T-helper 2 cell treated with Interferon-gamma antibody and Interleukin-4, amounts not matched to agents 5 μg/mL and 100 μg/mL, for 36 hours (primary cell): ENCODE measurements at regions not wholly inside any gene's neighbourhood (a gene's known extent, or its start where the extent isn't known, plus 50 kb on each side); places are given as distances from the start of the nearest gene placed in this dataset.

Source experiments
- DNase-seq: peaks from one replicate; pipeline ENCODE4 v3.0.0; 2021; ENCODE audit warnings: low spot score
- H3K27ac Mint-ChIP-seq: one replicate; pipeline ENCODE4 v1.8.0; 2021; ENCODE audit warnings: mild to moderate bottlenecking, mixed read lengths
- H3K27me3 Mint-ChIP-seq: one replicate; pipeline ENCODE4 v1.8.0; 2021; ENCODE audit warnings: low read depth, mixed read lengths
- H3K36me3 Mint-ChIP-seq: one replicate; pipeline ENCODE4 v1.8.0; 2021; ENCODE audit warnings: low read depth, mixed read lengths
- H3K4me1 Mint-ChIP-seq: one replicate; pipeline ENCODE4 v1.8.0; 2021; ENCODE audit warnings: low read depth, mixed read lengths
- H3K4me3 Mint-ChIP-seq: one replicate; pipeline ENCODE4 v1.8.0; 2022; ENCODE audit warnings: mild to moderate bottlenecking, moderate library complexity, mixed read lengths
- H3K9me3 Mint-ChIP-seq: one replicate; pipeline ENCODE4 v1.8.0; 2021; ENCODE audit warnings: mixed read lengths

- peaks cover 3% of the 10 kb centered on the region for H3K27me3 Mint-ChIP-seq
- no peaks in the 10 kb centered on the region for H3K36me3 Mint-ChIP-seq
- DNase-seq, result no peak
- no peaks in the 10 kb centered on the region for H3K4me1 Mint-ChIP-seq
- no peak overlapping the region for H3K4me3 Mint-ChIP-seq
- H3K9me3 Mint-ChIP-seq, result no peaks in the 10 kb centered on the region
- no peak overlapping the region for H3K27ac Mint-ChIP-seq
Observed at GRCh38 chr10:29962166-29962850, 97.1 kb downstream of the JCAD start.

GRCh38 chr10:29961351-29961750 is 98.0 kb downstream of the JCAD start:
- H3K36me3 Mint-ChIP-seq, result no peaks in the 10 kb centered on the region
- no peak for DNase-seq
- H3K27me3 Mint-ChIP-seq, result peaks cover 3% of the 10 kb centered on the region
- no peaks in the 10 kb centered on the region for H3K9me3 Mint-ChIP-seq
- no peak overlapping the region for H3K27ac Mint-ChIP-seq
- H3K4me1 Mint-ChIP-seq, result no peaks in the 10 kb centered on the region
- H3K4me3 Mint-ChIP-seq, result no peak overlapping the region

GRCh38 chr10:29960261-29960660 is 99.1 kb downstream of the JCAD start:
- Mint-ChIP-seq H3K4me1 (no peaks in the 10 kb centered on the region), H3K27ac (no peak overlapping the region), H3K36me3 (no peaks in the 10 kb centered on the region), H3K27me3 (peaks cover 3% of the 10 kb centered on the region), H3K4me3 (no peak overlapping the region), H3K9me3 (no peaks in the 10 kb centered on the region)
- DNase-seq, result no peak

- Mint-ChIP-seq H3K36me3 (no peaks in the 10 kb centered on the region), H3K9me3 (no peaks in the 10 kb centered on the region), H3K4me1 (no peaks in the 10 kb centered on the region), H3K4me3 (no peak overlapping the region), H3K27me3 (peaks cover 3% of the 10 kb centered on the region), H3K27ac (no peak overlapping the region)
- no peak for DNase-seq
Observed at GRCh38 chr10:29959586-29959985, 99.8 kb downstream of the JCAD start.

- no peaks in the 10 kb centered on the region for H3K9me3 Mint-ChIP-seq
- H3K27me3 Mint-ChIP-seq, result no peaks in the 10 kb centered on the region
- DNase-seq, result no peak
- no peak overlapping the region for H3K27ac Mint-ChIP-seq
- H3K4me3 Mint-ChIP-seq, result no peak overlapping the region
- H3K4me1 Mint-ChIP-seq, result no peaks in the 10 kb centered on the region
- no peaks in the 10 kb centered on the region for H3K36me3 Mint-ChIP-seq
Observed at GRCh38 chr10:29958440-29958839, 100.9 kb downstream of the JCAD start.

- H3K9me3 Mint-ChIP-seq, result no peaks in the 10 kb centered on the region
Observed at GRCh38 chr10:29957907-29958331, 101.5 kb downstream of the JCAD start.

GRCh38 chr10:29957236-29957635 is 102.2 kb downstream of the JCAD start:
- no peaks in the 10 kb centered on the region for H3K4me1 Mint-ChIP-seq
- no peak for DNase-seq
- no peak overlapping the region for H3K27ac Mint-ChIP-seq
- no peak overlapping the region for H3K4me3 Mint-ChIP-seq
- no peaks in the 10 kb centered on the region for H3K9me3 Mint-ChIP-seq
- no peaks in the 10 kb centered on the region for H3K36me3 Mint-ChIP-seq
- H3K27me3 Mint-ChIP-seq, result no peaks in the 10 kb centered on the region

More at GRCh38 chr10:29957907-29958331, 101.5 kb downstream of the JCAD start:
- no peak for DNase-seq
- H3K4me1 Mint-ChIP-seq, result no peaks in the 10 kb centered on the region
- no peak overlapping the region for H3K27ac Mint-ChIP-seq
- H3K4me3 Mint-ChIP-seq, result no peak overlapping the region
- no peaks in the 10 kb centered on the region for H3K27me3 Mint-ChIP-seq
- H3K36me3 Mint-ChIP-seq, result no peaks in the 10 kb centered on the region

- Mint-ChIP-seq H3K27me3 (no peaks in the 10 kb centered on the region), H3K9me3 (no peaks in the 10 kb centered on the region), H3K4me1 (no peaks in the 10 kb centered on the region)
Observed at GRCh38 chr10:29956335-29956924, 103.0 kb downstream of the JCAD start.

GRCh38 chr10:29955329-29955935 is 104.0 kb downstream of the JCAD start:
- H3K4me3 Mint-ChIP-seq, result no peak overlapping the region
- DNase-seq, result no peak
- H3K4me1 Mint-ChIP-seq, result peaks cover 2% of the 10 kb centered on the region
- H3K27me3 Mint-ChIP-seq, result no peaks in the 10 kb centered on the region
- H3K9me3 Mint-ChIP-seq, result no peaks in the 10 kb centered on the region
- H3K27ac Mint-ChIP-seq, result no peak overlapping the region
- no peaks in the 10 kb centered on the region for H3K36me3 Mint-ChIP-seq

More at GRCh38 chr10:29956335-29956924, 103.0 kb downstream of the JCAD start:
- no peaks in the 10 kb centered on the region for H3K36me3 Mint-ChIP-seq
- H3K4me3 Mint-ChIP-seq, result no peak overlapping the region
- H3K27ac Mint-ChIP-seq, result no peak overlapping the region
- no peak for DNase-seq

GRCh38 chr10:29951441-29951931 is 107.9 kb downstream of the JCAD start:
- H3K4me1 Mint-ChIP-seq, result peaks cover 15% of the 10 kb centered on the region
- no peaks in the 10 kb centered on the region for H3K36me3 Mint-ChIP-seq
- no peak for DNase-seq

GRCh38 chr10:29950391-29950790 is 109.0 kb downstream of the JCAD start:
- DNase-seq, result no peak
- no peaks in the 10 kb centered on the region for H3K36me3 Mint-ChIP-seq
- H3K9me3 Mint-ChIP-seq, result no peaks in the 10 kb centered on the region
- no peak overlapping the region for H3K27ac Mint-ChIP-seq
- no peaks in the 10 kb centered on the region for H3K27me3 Mint-ChIP-seq
- H3K4me1 Mint-ChIP-seq, result peaks cover 15% of the 10 kb centered on the region
- no peak overlapping the region for H3K4me3 Mint-ChIP-seq

More at GRCh38 chr10:29951441-29951931, 107.9 kb downstream of the JCAD start:
- H3K27me3 Mint-ChIP-seq, result no peaks in the 10 kb centered on the region
- no peak overlapping the region for H3K4me3 Mint-ChIP-seq
- H3K9me3 Mint-ChIP-seq, result no peaks in the 10 kb centered on the region
- no peak overlapping the region for H3K27ac Mint-ChIP-seq

GRCh38 chr10:29949411-29950011 is 109.9 kb downstream of the JCAD start:
- Mint-ChIP-seq H3K27me3 (no peaks in the 10 kb centered on the region), H3K4me1 (peaks cover 15% of the 10 kb centered on the region), H3K27ac (no peak overlapping the region), H3K9me3 (no peaks in the 10 kb centered on the region), H3K36me3 (no peaks in the 10 kb centered on the region), H3K4me3 (no peak overlapping the region)
- no peak for DNase-seq

GRCh38 chr10:29948881-29949355 is 110.5 kb downstream of the JCAD start:
- no peak for DNase-seq
- no peak overlapping the region for H3K4me3 Mint-ChIP-seq
- H3K27ac Mint-ChIP-seq, result peak overlapping the region; percentile 49
- H3K9me3 Mint-ChIP-seq, result no peaks in the 10 kb centered on the region
- peaks cover 15% of the 10 kb centered on the region for H3K4me1 Mint-ChIP-seq
- no peaks in the 10 kb centered on the region for H3K27me3 Mint-ChIP-seq
- H3K36me3 Mint-ChIP-seq, result no peaks in the 10 kb centered on the region

GRCh38 chr10:29947701-29948060 is 111.7 kb downstream of the JCAD start:
- no peaks in the 10 kb centered on the region for H3K9me3 Mint-ChIP-seq
- no peaks in the 10 kb centered on the region for H3K36me3 Mint-ChIP-seq
- no peak overlapping the region for H3K4me3 Mint-ChIP-seq
- peaks cover 15% of the 10 kb centered on the region for H3K4me1 Mint-ChIP-seq
- no peak for DNase-seq
- no peaks in the 10 kb centered on the region for H3K27me3 Mint-ChIP-seq
- H3K27ac Mint-ChIP-seq, result no peak overlapping the region
